ENCODE measurements at regions not wholly inside any gene's neighbourhood (a gene's known extent, or its start where the extent isn't known, plus 50 kb on each side); places are given as distances from the start of the nearest gene placed in this dataset.

DNA sequence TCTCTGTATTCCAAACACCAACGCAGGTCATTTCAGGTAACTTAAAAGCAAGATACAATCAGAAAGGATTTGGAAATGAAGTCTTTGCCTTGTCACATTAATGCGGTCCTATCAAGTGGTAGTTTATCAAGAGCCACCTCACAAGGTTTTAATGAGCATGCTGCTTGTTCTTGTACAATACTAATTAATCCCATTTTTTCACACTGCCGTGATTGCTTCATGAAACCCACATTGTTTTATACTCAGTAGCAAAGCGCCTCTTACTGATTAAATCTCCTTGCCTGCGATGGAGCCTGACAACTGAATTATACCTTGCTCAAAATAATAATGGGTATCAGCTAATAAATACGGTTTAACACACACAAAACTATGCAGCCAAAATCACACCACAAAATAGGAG lies 234.1 kb upstream of the TSHZ2 start:
- Histone ChIP-seq H3K27me3 (no peaks in the 10 kb centered on the region), H3K36me3 (no peaks in the 10 kb centered on the region), H3K4me1 (no peaks in the 10 kb centered on the region), H3K9me3 (no peaks in the 10 kb centered on the region), H3K4me3 (no peak overlapping the region), H3K27ac (no peak overlapping the region)
- TF ChIP-seq CTCF (IDR thresholded peaks at IDR 0.05): no peak
- intact Hi-C loops (cut with DNase I): no loop called here
- no peak for DNase-seq (ENCODE audit: low spot score in 2 of 2)

- H3K27ac ChIP-seq: no peak overlapping the region
- H3K27me3 ChIP-seq: no peaks in the 10 kb centered on the region
- H3K4me3 ChIP-seq: no peak overlapping the region
- TF ChIP-seq CTCF (IDR thresholded peaks at IDR 0.05): no peak
- intact Hi-C loops (cut with DNase I): no loop called here
- H3K9me3 ChIP-seq: no peaks in the 10 kb centered on the region
- no peaks in the 10 kb centered on the region for H3K36me3 ChIP-seq
- no peaks in the 10 kb centered on the region for H3K4me1 ChIP-seq
- DNase-seq (ENCODE audit: low spot score in 2 of 2): no peak
These were observed 235.7 kb upstream of the TSHZ2 start for GRCh38 chr20:52736507-52736906.

DNA sequence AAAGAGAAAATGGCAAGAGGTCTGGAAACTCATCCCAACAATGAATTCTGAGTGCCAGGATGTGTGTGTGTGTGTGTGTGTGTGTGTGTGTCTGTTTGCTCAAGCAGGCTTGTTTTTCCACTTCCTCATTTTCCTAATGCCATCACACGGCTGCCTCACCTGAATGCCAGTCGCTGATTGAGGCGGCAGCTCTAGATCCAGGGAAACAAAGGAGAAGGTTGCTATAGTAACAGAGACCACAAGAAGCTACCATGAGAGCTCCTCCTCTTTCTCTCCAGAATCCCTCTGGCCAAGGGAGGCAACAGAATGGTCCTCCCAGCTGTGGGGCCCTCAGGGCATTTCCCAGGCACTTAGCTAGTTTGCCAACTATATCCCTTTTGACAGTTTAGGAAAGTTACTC lies 241.1 kb upstream of the TSHZ2 start:
- no peak for TF ChIP-seq CTCF (IDR thresholded peaks at IDR 0.05)
- no peak overlapping the region for H3K27ac ChIP-seq
- no peaks in the 10 kb centered on the region for H3K9me3 ChIP-seq
- H3K4me3 ChIP-seq: no peak overlapping the region
- DNase-seq (ENCODE audit: low spot score in 2 of 2): no peak
- intact Hi-C loops (cut with DNase I): no loop called here
- no peaks in the 10 kb centered on the region for H3K36me3 ChIP-seq
- no peaks in the 10 kb centered on the region for H3K4me1 ChIP-seq
- H3K27me3 ChIP-seq: no peaks in the 10 kb centered on the region

DNA sequence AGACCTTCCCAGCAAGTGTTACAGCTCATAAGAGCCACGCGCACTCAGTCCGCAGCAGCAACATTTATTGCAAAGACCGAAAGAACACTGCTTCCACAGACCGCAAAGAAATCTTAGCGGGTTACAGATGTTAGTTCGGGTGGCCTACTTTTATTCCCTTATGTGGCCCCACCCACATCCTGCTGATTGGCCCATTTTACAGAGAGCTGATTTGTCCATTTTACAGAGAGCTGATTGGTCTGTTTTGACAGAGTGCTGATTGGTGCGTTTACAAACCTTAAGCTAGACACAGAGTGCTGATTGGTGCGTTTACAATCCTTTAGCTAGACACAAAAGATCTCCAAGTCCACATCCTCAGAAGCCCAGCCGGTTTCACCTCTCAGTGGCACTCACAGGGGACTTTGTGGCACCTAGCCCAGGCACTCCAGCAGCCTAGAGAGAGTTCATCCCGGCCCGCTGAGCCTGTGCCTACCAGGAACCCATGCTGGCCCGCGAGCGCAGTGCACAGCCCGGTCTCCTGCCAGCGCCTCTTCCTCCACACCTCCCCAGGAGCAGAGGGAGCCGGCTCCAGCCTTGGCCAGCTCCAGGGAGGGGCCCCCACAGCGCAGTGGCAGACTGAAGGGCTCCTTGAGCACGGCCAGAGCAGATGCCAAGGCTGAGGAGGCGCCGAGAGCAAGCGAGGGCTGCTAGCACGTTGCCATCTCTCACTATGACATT lies 244.3 kb upstream of the TSHZ2 start:
- H3K27ac ChIP-seq: no peak overlapping the region
- no peak for DNase-seq (ENCODE audit: low spot score in 2 of 2)
- H3K4me1 ChIP-seq: no peaks in the 10 kb centered on the region
- intact Hi-C loops (cut with DNase I): no loop called here
- no peak for TF ChIP-seq CTCF (IDR thresholded peaks at IDR 0.05)
- no peak overlapping the region for H3K4me3 ChIP-seq
- no peaks in the 10 kb centered on the region for H3K36me3 ChIP-seq
- no peaks in the 10 kb centered on the region for H3K27me3 ChIP-seq
- no peaks in the 10 kb centered on the region for H3K9me3 ChIP-seq

GRCh38 chr20:52724541-52724940 lies 247.6 kb upstream of the TSHZ2 start:
- intact Hi-C loops (cut with DNase I): no loop called here
- Histone ChIP-seq H3K4me3 (no peak overlapping the region), H3K9me3 (no peaks in the 10 kb centered on the region), H3K36me3 (no peaks in the 10 kb centered on the region), H3K27ac (no peak overlapping the region), H3K27me3 (no peaks in the 10 kb centered on the region), H3K4me1 (no peaks in the 10 kb centered on the region)
- DNase-seq (ENCODE audit: low spot score in 2 of 2): no peak
- no peak for TF ChIP-seq CTCF (IDR thresholded peaks at IDR 0.05)

All from ascending aorta (tissue), 2 donors.